ENCODE measurements at regions not wholly inside any gene's neighbourhood (a gene's known extent, or its start where the extent isn't known, plus 50 kb on each side); places are given as distances from the start of the nearest gene placed in this dataset.

DNA sequence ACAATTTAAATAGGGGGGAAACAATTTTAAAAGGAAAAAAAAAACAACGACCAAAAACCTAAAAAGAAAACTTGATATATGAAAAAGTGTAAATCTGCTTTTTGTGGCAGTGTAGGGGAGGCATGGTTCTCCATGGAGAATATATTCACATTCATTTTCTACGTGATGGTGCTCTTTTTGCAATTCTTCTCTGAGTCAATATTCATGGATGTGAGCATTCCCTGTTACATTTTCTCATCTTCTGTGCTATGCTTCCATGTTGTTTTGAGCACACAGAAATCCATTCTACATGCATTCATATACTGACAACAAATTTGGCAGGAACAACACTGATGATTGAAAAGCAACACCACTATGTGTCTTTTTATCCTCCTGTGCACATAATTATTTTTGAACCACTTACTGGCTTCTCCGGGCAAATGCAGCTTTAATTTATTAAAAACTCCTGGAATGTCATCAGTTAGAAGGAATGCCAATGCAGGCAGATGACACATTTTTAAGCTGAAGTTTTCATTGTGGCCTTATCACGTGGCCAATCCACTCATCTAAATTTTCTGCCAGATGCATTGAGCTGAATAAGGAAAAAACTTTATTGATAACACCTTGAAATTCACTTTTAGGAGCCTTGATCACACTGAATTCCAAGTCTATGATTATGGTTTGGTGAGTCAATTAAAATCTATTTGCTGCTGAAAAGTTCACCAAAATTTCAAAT is 590.6 kb downstream of the NUF2 start:
- no peak for DNase-seq
- H3K79me1 ChIP-seq (ENCODE audit: insufficient read depth, low read depth, low read length, poor library complexity, severe bottlenecking) = no peaks in the 10 kb centered on the region
- no CpG with 5 or more reads among the region's 4 CpGs for WGBS (ENCODE audit: extremely low coverage, insufficient read length, low lambda C conversion rate)
- H3K18ac ChIP-seq (ENCODE audit: insufficient read length, low read depth, low read length) = no peak overlapping the region
- TF ChIP-seq, protein P1, sequence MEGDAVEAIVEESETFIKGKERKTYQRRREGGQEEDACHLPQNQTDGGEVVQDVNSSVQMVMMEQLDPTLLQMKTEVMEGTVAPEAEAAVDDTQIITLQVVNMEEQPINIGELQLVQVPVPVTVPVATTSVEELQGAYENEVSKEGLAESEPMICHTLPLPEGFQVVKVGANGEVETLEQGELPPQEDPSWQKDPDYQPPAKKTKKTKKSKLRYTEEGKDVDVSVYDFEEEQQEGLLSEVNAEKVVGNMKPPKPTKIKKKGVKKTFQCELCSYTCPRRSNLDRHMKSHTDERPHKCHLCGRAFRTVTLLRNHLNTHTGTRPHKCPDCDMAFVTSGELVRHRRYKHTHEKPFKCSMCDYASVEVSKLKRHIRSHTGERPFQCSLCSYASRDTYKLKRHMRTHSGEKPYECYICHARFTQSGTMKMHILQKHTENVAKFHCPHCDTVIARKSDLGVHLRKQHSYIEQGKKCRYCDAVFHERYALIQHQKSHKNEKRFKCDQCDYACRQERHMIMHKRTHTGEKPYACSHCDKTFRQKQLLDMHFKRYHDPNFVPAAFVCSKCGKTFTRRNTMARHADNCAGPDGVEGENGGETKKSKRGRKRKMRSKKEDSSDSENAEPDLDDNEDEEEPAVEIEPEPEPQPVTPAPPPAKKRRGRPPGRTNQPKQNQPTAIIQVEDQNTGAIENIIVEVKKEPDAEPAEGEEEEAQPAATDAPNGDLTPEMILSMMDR (conservative IDR thresholded peaks at IDR 0.05) = no peak
- no peak overlapping the region for H2AK5ac ChIP-seq (ENCODE audit: insufficient read length, low read length)
- H4K8ac ChIP-seq (replicated peaks; ENCODE audit: insufficient read length, low read depth, low read length) = no peak overlapping the region
- no peak overlapping the region for H2BK15ac ChIP-seq (ENCODE audit: low read depth, low read length)
- H3K27ac Mint-ChIP-seq = no peak overlapping the region
- H3K79me2 ChIP-seq (ENCODE audit: insufficient read depth, low read length) = no peaks in the 10 kb centered on the region
- H3K27ac ChIP-seq (ENCODE audit: insufficient read length, low read depth, low read length) = no peak overlapping the region
- no peak overlapping the region for H2BK12ac ChIP-seq (ENCODE audit: insufficient read length, low read depth, low read length)
- H2BK20ac ChIP-seq (ENCODE audit: low read depth, low read length, poor library complexity, severe bottlenecking) = no peak overlapping the region
- no peak overlapping the region for H3K14ac ChIP-seq (ENCODE audit: insufficient read depth, low read length)
- H3K4me1 ChIP-seq (ENCODE audit: insufficient read depth, low read length) = no peaks in the 10 kb centered on the region
- peaks cover 0 to 9% of the 10 kb centered on the region in 2 experiments; a peak in 3 of 5 replicates for H3K9me3 Mint-ChIP-seq
- no peaks in the 10 kb centered on the region for H3K27me3 Mint-ChIP-seq (ENCODE audit: low read depth)
- H3K56ac ChIP-seq (ENCODE audit: insufficient read length, low read depth, low read length) = no peak overlapping the region
- H2AFZ ChIP-seq (ENCODE audit: low read length) = no peak overlapping the region
- no peaks in the 10 kb centered on the region for H3K23me2 ChIP-seq (ENCODE audit: insufficient read length, low read depth, low read length, poor library complexity, severe bottlenecking)
- no peak overlapping the region for H3K23ac ChIP-seq (ENCODE audit: insufficient read length, low read depth, low read length)
- no peak overlapping the region for H3T11ph ChIP-seq (ENCODE audit: low read length)
- H3K4me2 ChIP-seq (ENCODE audit: insufficient read depth, insufficient read length, low read length) = no peak overlapping the region
- H3K36me3 Mint-ChIP-seq (ENCODE audit: insufficient read depth in 1 of 3, low read depth in 3 of 3) = peaks cover 0 to 14% (median 6%) of the 10 kb centered on the region in 3 experiments; a peak in 4 of 7 replicates
- H4K5ac ChIP-seq (ENCODE audit: insufficient read length, low read depth, low read length) = no peak overlapping the region
- no peaks in the 10 kb centered on the region for H3K27me3 ChIP-seq (ENCODE audit: insufficient read depth, low read length)
- H4K20me1 ChIP-seq (ENCODE audit: control insufficient read depth, insufficient read depth, insufficient read length) = no peaks in the 10 kb centered on the region
- no peak overlapping the region for H3K4me3 Mint-ChIP-seq
- peaks cover 3 to 4% of the 10 kb centered on the region in 2 experiments; a peak in 1 of 4 replicates for H3K4me1 Mint-ChIP-seq
- H2BK5ac ChIP-seq (ENCODE audit: insufficient read length, low read length) = no peak overlapping the region
- no peaks in the 10 kb centered on the region for H3K9me3 ChIP-seq (ENCODE audit: control insufficient read depth, low read depth, low read length)
- no peak overlapping the region for H4K91ac ChIP-seq (ENCODE audit: insufficient read length, low read depth, low read length)
- no peak overlapping the region for H3K9ac ChIP-seq (ENCODE audit: extremely low read depth, insufficient read length, low read length)
- no peak overlapping the region for H2BK120ac ChIP-seq (ENCODE audit: low read depth, low read length, poor library complexity, severe bottlenecking)
- no peak overlapping the region for H3K4ac ChIP-seq (ENCODE audit: low read depth, low read length)
